Nephron (organoid): ENCODE measurements at regions not wholly inside any gene's neighbourhood (a gene's known extent, or its start where the extent isn't known, plus 50 kb on each side); places are given as distances from the start of the nearest gene placed in this dataset.
A peak's percentile ranks its signal among the peaks of the same experiment; 100 is the strongest.

Experiments
- H3K27ac Mint-ChIP-seq, 3 experiments: 2 replicates each; pipeline ENCODE4 v1.8.0; 2020; ENCODE audit warnings: mixed read lengths in 3 of 3, mild to moderate bottlenecking in 2 of 3, moderate library complexity in 1 of 3
- H3K27me3 Mint-ChIP-seq: 2 replicates; pipeline ENCODE4 v1.8.0; 2021; ENCODE audit warnings: low read depth, mild to moderate bottlenecking, moderate library complexity, mixed read lengths
- H3K36me3 Mint-ChIP-seq: 2 replicates; pipeline ENCODE4 v1.8.0; 2020; ENCODE audit warnings: low read depth, mixed read lengths
- H3K4me1 Mint-ChIP-seq: 2 replicates; pipeline ENCODE4 v1.8.0; 2020; ENCODE audit warnings: mixed read lengths
- H3K4me3 Mint-ChIP-seq, 3 experiments: 2 replicates each; pipeline ENCODE4 v1.8.0; 2020; ENCODE audit warnings: mild to moderate bottlenecking in 3 of 3, mixed read lengths in 3 of 3, moderate library complexity in 2 of 3
- H3K9me3 Mint-ChIP-seq: 2 replicates; pipeline ENCODE4 v1.8.0; 2020; ENCODE audit warnings: mixed read lengths
- TF ChIP-seq, protein P1 (sequence below), 3 experiments: fragments of 200-600 bp; sonication (generic); IDR thresholded peaks; one replicate each; pipeline ENCODE4 v1.5.0; 2021; ENCODE audit warnings: antibody characterized with exemption in 3 of 3; ENCODE audit not compliant: unreplicated experiment in 3 of 3

DNA sequence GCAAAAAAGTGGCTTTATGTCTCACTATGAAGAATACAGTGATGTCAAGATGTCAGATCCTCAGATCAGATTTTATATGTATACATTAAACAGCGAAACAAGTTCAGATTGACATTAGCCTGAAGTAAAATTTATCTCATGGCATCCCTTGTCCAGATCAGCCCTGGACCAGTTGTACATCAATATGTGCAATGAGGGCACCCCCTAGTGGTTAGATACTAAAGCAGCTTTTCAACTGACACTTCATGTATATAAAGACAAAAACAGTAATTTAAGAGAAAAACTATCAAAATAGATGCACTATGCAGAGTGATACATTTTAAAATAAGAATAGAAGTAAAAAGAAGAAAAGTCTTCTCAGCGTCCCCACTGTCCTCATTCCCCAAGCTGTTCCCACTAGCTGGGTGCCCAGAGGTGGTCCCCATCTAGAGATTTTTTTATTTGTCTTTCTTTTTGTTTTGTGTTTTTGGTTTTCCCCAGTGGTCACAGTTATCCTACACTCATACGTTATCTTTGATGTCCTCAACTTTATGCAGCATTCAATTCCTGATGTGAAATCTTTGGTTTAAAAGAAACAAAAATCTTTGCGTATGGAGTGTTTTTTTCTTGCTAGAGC lies 2193.4 kb upstream of the RAG2 start:
- Mint-ChIP-seq H3K9me3 (peaks cover 4% of the 10 kb centered on the region), H3K27me3 (no peaks in the 10 kb centered on the region), H3K27ac (peak overlapping the region in 2 of 3 experiments; percentile 12), H3K4me1 (no peaks in the 10 kb centered on the region), H3K4me3 (no peak overlapping the region), H3K36me3 (no peaks in the 10 kb centered on the region)
- TF ChIP-seq, protein P1, sequence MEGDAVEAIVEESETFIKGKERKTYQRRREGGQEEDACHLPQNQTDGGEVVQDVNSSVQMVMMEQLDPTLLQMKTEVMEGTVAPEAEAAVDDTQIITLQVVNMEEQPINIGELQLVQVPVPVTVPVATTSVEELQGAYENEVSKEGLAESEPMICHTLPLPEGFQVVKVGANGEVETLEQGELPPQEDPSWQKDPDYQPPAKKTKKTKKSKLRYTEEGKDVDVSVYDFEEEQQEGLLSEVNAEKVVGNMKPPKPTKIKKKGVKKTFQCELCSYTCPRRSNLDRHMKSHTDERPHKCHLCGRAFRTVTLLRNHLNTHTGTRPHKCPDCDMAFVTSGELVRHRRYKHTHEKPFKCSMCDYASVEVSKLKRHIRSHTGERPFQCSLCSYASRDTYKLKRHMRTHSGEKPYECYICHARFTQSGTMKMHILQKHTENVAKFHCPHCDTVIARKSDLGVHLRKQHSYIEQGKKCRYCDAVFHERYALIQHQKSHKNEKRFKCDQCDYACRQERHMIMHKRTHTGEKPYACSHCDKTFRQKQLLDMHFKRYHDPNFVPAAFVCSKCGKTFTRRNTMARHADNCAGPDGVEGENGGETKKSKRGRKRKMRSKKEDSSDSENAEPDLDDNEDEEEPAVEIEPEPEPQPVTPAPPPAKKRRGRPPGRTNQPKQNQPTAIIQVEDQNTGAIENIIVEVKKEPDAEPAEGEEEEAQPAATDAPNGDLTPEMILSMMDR (IDR thresholded peaks at IDR 0.05; ENCODE audit: unreplicated experiment in 3 of 3): peak; percentile 83 to 94 (median 91)

DNA sequence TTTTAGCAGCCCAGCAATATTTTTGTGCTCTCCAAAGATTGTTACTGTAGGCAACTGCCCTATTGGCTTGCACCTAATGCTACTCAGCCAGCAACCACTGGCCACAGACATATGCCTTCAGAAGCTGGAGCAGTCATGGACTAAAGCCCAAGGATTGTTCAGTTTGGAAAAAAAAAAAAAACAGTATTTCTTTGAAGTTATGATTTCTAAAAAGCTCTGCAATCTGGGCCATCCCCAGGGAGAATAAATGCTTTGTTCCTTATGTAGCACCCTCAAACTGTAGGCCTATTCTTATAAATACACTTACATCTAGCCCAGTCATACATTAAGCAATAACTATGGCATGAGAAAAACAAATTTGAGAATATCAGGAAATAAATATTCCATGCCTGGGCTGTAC lies 2190.5 kb upstream of the RAG2 start:
- peaks cover 14% of the 10 kb centered on the region for H3K9me3 Mint-ChIP-seq
- no peaks in the 10 kb centered on the region for H3K4me1 Mint-ChIP-seq
- H3K36me3 Mint-ChIP-seq: no peaks in the 10 kb centered on the region
- no peak overlapping the region for H3K4me3 Mint-ChIP-seq
- TF ChIP-seq, protein P1 (IDR thresholded peaks at IDR 0.05; ENCODE audit: unreplicated experiment in 3 of 3): no peak
- H3K27me3 Mint-ChIP-seq: no peaks in the 10 kb centered on the region
- no peak overlapping the region for H3K27ac Mint-ChIP-seq

DNA sequence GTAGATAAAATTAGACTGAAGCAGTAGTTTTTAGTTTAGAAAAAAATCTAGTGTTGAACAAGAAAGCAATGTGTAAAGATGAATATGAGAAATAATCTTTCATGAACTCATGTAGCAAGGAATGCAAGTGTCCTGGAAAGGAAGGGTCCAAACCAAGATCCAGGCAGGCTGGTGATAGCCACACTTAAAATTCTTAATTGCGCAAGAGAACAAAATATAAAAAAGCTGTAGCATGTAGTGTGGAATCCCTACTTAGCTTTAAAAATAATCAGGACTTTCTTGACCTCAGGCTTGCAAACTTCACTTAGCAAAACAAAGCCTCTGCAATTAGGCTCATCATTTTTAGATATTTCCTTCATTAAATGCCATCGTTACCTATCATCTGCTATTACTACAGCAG lies 2186.1 kb upstream of the RAG2 start:
- no peaks in the 10 kb centered on the region for H3K27me3 Mint-ChIP-seq
- no peak overlapping the region for H3K4me3 Mint-ChIP-seq
- no peak overlapping the region for H3K27ac Mint-ChIP-seq
- TF ChIP-seq, protein P1 (IDR thresholded peaks at IDR 0.05; ENCODE audit: unreplicated experiment in 3 of 3): no peak
- no peaks in the 10 kb centered on the region for H3K4me1 Mint-ChIP-seq
- H3K36me3 Mint-ChIP-seq: no peaks in the 10 kb centered on the region
- peaks cover 22% of the 10 kb centered on the region for H3K9me3 Mint-ChIP-seq

DNA sequence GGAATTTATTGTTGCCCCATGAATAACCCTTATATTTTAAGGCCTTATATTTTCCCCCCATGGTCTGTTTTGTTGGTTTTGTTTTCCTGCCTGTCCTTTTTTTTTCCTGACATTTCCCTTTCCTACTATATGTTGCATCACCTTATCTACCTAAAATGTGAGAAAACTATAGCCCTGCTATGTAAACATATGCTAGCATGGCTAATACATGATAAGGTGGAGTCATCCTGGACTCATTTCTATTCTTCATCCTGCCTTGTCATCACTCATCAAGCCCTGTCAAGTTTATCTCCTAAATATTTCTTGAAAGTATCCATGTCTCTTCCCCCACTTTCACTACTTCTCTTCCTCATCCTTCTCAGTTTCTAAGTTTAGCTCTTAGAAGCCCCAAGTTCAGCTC lies 2168.8 kb upstream of the RAG2 start:
- Mint-ChIP-seq H3K9me3 (peaks cover 20% of the 10 kb centered on the region), H3K36me3 (no peaks in the 10 kb centered on the region), H3K27me3 (peaks cover 4% of the 10 kb centered on the region), H3K4me1 (no peaks in the 10 kb centered on the region), H3K4me3 (no peak overlapping the region), H3K27ac (no peak overlapping the region)
- TF ChIP-seq, protein P1 (IDR thresholded peaks at IDR 0.05; ENCODE audit: unreplicated experiment in 3 of 3): no peak

DNA sequence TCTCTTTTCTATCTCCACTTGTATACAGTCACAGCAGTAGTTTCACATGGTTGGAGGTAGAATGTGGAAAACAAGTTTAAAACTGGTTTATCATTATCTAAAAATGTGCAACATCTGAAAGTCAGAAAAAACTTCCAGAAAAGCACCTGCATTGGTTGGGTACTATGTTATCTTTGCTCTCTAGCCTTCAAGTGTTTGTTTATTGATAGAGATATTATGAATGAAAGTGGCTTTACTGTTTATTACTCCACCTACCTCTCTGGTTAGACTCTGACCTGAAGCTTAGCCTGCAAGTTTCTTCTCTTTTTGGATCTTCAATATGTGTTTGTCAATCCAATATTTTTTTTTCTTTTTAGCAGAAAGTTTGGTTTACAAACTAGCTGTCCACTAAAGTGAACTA lies 2161.4 kb upstream of the RAG2 start:
- no peaks in the 10 kb centered on the region for H3K27me3 Mint-ChIP-seq
- no peaks in the 10 kb centered on the region for H3K9me3 Mint-ChIP-seq
- no peak overlapping the region for H3K4me3 Mint-ChIP-seq
- no peak overlapping the region for H3K27ac Mint-ChIP-seq
- H3K4me1 Mint-ChIP-seq: no peaks in the 10 kb centered on the region
- TF ChIP-seq, protein P1 (IDR thresholded peaks at IDR 0.05; ENCODE audit: unreplicated experiment in 3 of 3): no peak
- no peaks in the 10 kb centered on the region for H3K36me3 Mint-ChIP-seq

DNA sequence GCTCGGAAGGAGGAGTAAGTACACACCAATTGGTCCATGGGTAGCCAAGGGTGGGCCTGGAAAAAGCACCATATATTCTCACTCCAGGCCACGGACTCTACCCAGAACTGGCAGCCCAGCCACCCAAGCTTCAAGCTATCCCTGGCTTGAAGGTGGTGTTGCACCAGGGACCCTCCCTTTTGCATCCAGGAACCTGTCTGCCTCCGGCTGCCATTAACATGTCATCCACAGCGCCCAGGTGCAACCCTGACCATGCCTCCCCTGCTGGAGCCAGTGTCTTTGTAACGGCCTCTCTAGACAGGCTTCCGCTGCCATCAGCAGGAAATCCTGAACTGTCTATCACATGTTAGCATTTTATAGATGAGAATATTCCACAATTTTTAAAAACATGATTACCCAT lies 2158.5 kb upstream of the RAG2 start:
- Mint-ChIP-seq H3K27me3 (no peaks in the 10 kb centered on the region), H3K36me3 (no peaks in the 10 kb centered on the region), H3K4me3 (no peak overlapping the region), H3K4me1 (no peaks in the 10 kb centered on the region), H3K27ac (no peak overlapping the region), H3K9me3 (peaks cover 6% of the 10 kb centered on the region)
- TF ChIP-seq, protein P1 (IDR thresholded peaks at IDR 0.05; ENCODE audit: unreplicated experiment in 3 of 3): no peak
